ENCODE measurements at regions not wholly inside any gene's neighbourhood (a gene's known extent, or its start where the extent isn't known, plus 50 kb on each side); places are given as distances from the start of the nearest gene placed in this dataset.

DNA sequence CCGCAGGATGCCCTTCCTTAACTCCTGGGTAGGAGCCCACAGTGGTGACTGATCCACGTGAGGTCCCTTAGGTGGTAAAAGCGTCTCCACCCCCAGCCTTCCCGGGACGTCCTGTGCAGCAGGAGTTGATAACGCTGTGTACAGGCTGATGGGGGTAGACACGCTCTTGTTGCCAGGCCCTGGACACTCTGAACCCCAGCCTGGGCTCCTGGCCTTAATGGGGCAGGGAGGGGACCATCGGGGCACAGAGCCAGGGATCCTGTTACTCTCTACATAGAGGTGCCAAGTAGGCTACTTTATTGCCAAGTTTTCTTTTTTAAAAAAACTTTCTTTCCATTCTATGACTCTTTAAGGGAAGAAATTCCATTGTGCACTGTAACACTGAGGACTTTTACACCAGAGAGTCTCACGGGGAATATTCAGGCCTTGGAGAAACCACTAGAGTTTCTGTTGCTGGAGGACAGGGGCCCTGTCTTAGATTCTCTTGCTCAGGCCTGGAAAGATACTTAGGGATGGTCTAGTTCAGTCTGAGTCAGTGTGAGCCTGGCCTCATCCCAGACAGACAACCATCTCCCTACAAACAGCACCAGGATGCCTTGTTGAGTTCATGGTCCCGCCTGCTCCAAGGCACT, 104.3 kb upstream of the RNU6-1 start:
- Histone ChIP-seq H3K9me2 (ENCODE audit: low read depth, low read length) (no peaks in the 10 kb centered on the region), H3K9ac (ENCODE audit: low read length) (no peak overlapping the region), H2AFZ (ENCODE audit: low read length) (no peak overlapping the region), H3F3A (ENCODE audit: insufficient read depth, low read length) (no peaks in the 10 kb centered on the region), H3K27ac (ENCODE audit: low read depth, low read length, poor library complexity, severe bottlenecking) (no peak overlapping the region), H3K9me3 (ENCODE audit: low read length) (no peaks in the 10 kb centered on the region), H3K36me3 (ENCODE audit: insufficient read depth, low read length) (no peaks in the 10 kb centered on the region), H3K4me2 (ENCODE audit: low read length) (no peak overlapping the region), H3K79me2 (ENCODE audit: insufficient read depth, low read length) (no peaks in the 10 kb centered on the region), H3K4me1 (ENCODE audit: insufficient read depth, low read length, severe bottlenecking) (peaks cover 25% of the 10 kb centered on the region), H3K4me3 (ENCODE audit: low read depth, low read length, poor library complexity, severe bottlenecking) (no peak overlapping the region), H4K20me1 (ENCODE audit: insufficient read depth, low read length) (no peaks in the 10 kb centered on the region), H3K27me3 (ENCODE audit: insufficient read depth, low read length) (no peaks in the 10 kb centered on the region)
- TF ChIP-seq, protein P1, sequence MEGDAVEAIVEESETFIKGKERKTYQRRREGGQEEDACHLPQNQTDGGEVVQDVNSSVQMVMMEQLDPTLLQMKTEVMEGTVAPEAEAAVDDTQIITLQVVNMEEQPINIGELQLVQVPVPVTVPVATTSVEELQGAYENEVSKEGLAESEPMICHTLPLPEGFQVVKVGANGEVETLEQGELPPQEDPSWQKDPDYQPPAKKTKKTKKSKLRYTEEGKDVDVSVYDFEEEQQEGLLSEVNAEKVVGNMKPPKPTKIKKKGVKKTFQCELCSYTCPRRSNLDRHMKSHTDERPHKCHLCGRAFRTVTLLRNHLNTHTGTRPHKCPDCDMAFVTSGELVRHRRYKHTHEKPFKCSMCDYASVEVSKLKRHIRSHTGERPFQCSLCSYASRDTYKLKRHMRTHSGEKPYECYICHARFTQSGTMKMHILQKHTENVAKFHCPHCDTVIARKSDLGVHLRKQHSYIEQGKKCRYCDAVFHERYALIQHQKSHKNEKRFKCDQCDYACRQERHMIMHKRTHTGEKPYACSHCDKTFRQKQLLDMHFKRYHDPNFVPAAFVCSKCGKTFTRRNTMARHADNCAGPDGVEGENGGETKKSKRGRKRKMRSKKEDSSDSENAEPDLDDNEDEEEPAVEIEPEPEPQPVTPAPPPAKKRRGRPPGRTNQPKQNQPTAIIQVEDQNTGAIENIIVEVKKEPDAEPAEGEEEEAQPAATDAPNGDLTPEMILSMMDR (IDR thresholded peaks at IDR 0.05; ENCODE audit: low read length), result no peak
- TF ChIP-seq EZH2 (IDR thresholded peaks at IDR 0.05; ENCODE audit: borderline replicate concordance, low read length), result no peak

DNA sequence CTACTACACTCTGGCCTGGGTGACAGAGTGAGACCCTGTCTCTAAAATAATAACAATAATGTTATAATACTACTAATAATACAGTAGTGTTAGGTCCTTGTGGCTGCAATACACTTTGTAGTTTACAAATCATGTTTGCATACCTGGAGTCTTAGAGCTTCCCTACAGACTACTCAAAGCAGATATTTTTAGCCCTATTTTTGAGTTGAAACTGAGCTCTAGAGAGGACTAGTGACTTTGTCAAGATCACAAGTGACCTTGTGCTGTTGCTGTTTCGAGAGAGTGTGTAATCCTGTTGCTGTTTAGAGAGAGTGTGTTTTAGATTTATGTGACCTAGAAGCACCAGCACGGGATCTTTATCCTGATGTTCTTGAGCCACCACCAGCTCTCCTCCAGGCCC, 105.3 kb upstream of the RNU6-1 start:
- Histone ChIP-seq H3K27ac (ENCODE audit: low read depth, low read length, poor library complexity, severe bottlenecking) (no peak overlapping the region), H4K20me1 (ENCODE audit: insufficient read depth, low read length) (no peaks in the 10 kb centered on the region), H3K36me3 (ENCODE audit: insufficient read depth, low read length) (no peaks in the 10 kb centered on the region), H3K9me2 (ENCODE audit: low read depth, low read length) (no peaks in the 10 kb centered on the region), H3K4me2 (ENCODE audit: low read length) (no peak overlapping the region), H3K4me1 (ENCODE audit: insufficient read depth, low read length, severe bottlenecking) (peaks cover 25% of the 10 kb centered on the region), H3K9ac (ENCODE audit: low read length) (no peak overlapping the region), H3F3A (ENCODE audit: insufficient read depth, low read length) (no peaks in the 10 kb centered on the region), H3K27me3 (ENCODE audit: insufficient read depth, low read length) (no peaks in the 10 kb centered on the region), H3K79me2 (ENCODE audit: insufficient read depth, low read length) (no peaks in the 10 kb centered on the region), H2AFZ (ENCODE audit: low read length) (no peak overlapping the region), H3K9me3 (ENCODE audit: low read length) (no peaks in the 10 kb centered on the region), H3K4me3 (ENCODE audit: low read depth, low read length, poor library complexity, severe bottlenecking) (no peak overlapping the region)
- TF ChIP-seq EZH2 (IDR thresholded peaks at IDR 0.05; ENCODE audit: borderline replicate concordance, low read length), result no peak
- TF ChIP-seq, protein P1 (IDR thresholded peaks at IDR 0.05; ENCODE audit: low read length), result no peak

DNA sequence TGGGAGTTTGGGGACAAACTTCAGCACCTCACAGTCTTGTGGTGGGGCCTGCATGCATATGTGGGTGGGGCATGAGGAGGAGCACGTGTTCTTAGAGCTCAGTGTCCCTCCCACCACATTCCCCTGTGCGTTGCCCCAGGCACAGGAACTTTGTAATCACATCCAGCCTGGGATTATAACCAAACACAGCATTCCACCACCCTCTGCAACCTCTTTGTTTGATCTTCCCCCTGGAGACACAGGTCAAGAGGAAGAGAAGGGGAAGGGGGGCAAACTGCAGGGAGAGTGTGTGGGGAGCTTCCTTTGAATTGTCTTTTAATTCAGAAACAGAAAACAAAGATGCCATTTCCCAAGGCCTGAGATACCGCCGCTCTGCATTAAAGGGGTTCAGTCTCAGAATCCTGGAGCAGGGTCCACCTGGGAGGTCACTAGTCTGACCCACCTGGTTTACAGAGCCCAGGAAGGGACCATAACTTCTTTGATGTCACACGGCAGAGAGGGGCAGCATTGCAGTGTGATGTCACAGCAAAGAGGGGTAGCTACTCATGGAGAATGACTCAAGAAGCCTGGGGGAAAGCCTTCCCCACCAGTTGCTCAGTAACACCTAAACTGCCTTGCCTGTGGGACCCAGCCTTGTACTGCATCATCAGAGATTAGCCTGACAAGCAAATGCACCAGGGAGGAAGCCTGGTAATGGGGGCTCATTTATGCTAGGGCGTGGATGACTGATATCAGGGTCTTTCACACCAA, 106.3 kb upstream of the RNU6-1 start:
- Histone ChIP-seq H3K36me3 (ENCODE audit: insufficient read depth, low read length) (no peaks in the 10 kb centered on the region), H3K9me3 (ENCODE audit: low read length) (no peaks in the 10 kb centered on the region), H3K79me2 (ENCODE audit: insufficient read depth, low read length) (no peaks in the 10 kb centered on the region), H3K27ac (ENCODE audit: low read depth, low read length, poor library complexity, severe bottlenecking) (peak overlapping the region; percentile 68), H4K20me1 (ENCODE audit: insufficient read depth, low read length) (no peaks in the 10 kb centered on the region), H3K9me2 (ENCODE audit: low read depth, low read length) (no peaks in the 10 kb centered on the region), H3K4me1 (ENCODE audit: insufficient read depth, low read length, severe bottlenecking) (peaks cover 25% of the 10 kb centered on the region), H3K4me2 (ENCODE audit: low read length) (peak overlapping the region; percentile 67), H3F3A (ENCODE audit: insufficient read depth, low read length) (no peaks in the 10 kb centered on the region), H3K9ac (ENCODE audit: low read length) (peak overlapping the region; percentile 59), H3K4me3 (ENCODE audit: low read depth, low read length, poor library complexity, severe bottlenecking) (peak overlapping the region; percentile 28), H2AFZ (ENCODE audit: low read length) (peak overlapping the region; percentile 95), H3K27me3 (ENCODE audit: insufficient read depth, low read length) (no peaks in the 10 kb centered on the region)
- TF ChIP-seq, protein P1 (IDR thresholded peaks at IDR 0.05; ENCODE audit: low read length), result no peak
- no peak for TF ChIP-seq EZH2 (IDR thresholded peaks at IDR 0.05; ENCODE audit: borderline replicate concordance, low read length)
